ENCODE measurements at regions not wholly inside any gene's neighbourhood (a gene's known extent, or its start where the extent isn't known, plus 50 kb on each side); places are given as distances from the start of the nearest gene placed in this dataset.

- TF ChIP-seq, protein P1, sequence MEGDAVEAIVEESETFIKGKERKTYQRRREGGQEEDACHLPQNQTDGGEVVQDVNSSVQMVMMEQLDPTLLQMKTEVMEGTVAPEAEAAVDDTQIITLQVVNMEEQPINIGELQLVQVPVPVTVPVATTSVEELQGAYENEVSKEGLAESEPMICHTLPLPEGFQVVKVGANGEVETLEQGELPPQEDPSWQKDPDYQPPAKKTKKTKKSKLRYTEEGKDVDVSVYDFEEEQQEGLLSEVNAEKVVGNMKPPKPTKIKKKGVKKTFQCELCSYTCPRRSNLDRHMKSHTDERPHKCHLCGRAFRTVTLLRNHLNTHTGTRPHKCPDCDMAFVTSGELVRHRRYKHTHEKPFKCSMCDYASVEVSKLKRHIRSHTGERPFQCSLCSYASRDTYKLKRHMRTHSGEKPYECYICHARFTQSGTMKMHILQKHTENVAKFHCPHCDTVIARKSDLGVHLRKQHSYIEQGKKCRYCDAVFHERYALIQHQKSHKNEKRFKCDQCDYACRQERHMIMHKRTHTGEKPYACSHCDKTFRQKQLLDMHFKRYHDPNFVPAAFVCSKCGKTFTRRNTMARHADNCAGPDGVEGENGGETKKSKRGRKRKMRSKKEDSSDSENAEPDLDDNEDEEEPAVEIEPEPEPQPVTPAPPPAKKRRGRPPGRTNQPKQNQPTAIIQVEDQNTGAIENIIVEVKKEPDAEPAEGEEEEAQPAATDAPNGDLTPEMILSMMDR (IDR thresholded peaks at IDR 0.05 in 2 of 3, conservative IDR thresholded peaks at IDR 0.05 in 1 of 3; ENCODE audit: control insufficient read depth in 2 of 3, extremely low read depth in 1 of 3, insufficient read depth in 1 of 3, low read depth in 3 of 3, low read length in 3 of 3) = peak; percentile 68 to 86 (median 83)
- TF ChIP-seq ZBTB40 (IDR thresholded peaks at IDR 0.05; ENCODE audit: borderline replicate concordance) = no peak
These were observed 141.5 kb downstream of the ANKRD60 start (continued) for GRCh38 chr20:58086763-58087561.

- RAD21 ChIA-PET (ENCODE audit: unreplicated experiment) = no interaction called here
- CTCF ChIA-PET = interaction anchor here (0.9 kb wide), 1 partner anchor 403 kb away, joined by 3 read pairs; no protein-coding TSS in a partner anchor
- DNase-seq (ENCODE audit: low read depth, low spot score) = no peak
- Histone ChIP-seq H3K9me3 (replicated peaks; ENCODE audit: control insufficient read depth, insufficient read depth, low read length) (no peaks in the 10 kb centered on the region), H3K4me1 (ENCODE audit: control insufficient read depth, insufficient read depth, low read length) (no peaks in the 10 kb centered on the region), H3K36me3 (ENCODE audit: control insufficient read depth in 2 of 2, insufficient read depth in 2 of 2, low read length in 1 of 2) (no peaks in the 10 kb centered on the region), H2AFZ (ENCODE audit: control insufficient read depth, low read depth, low read length) (no peak overlapping the region), H3K79me2 (ENCODE audit: control insufficient read depth, insufficient read depth, low read length) (no peaks in the 10 kb centered on the region), H4K20me1 (ENCODE audit: control insufficient read depth, insufficient read depth) (no peaks in the 10 kb centered on the region), H3K27ac (ENCODE audit: control insufficient read depth, insufficient read depth) (no peak overlapping the region), H3K9ac (ENCODE audit: control insufficient read depth, insufficient read depth, low read length) (no peak overlapping the region), H3K4me2 (ENCODE audit: control insufficient read depth, insufficient read depth) (no peak overlapping the region), H3K4me3 (no peak overlapping the region), H3K27me3 (replicated peaks in 1 of 2; ENCODE audit: control insufficient read depth in 2 of 2, insufficient read depth in 2 of 2, low read length in 1 of 2) (no peaks in the 10 kb centered on the region; a peak in 1 of 4 replicates)
- no TSS peak for BruUV-seq (replicated peaks)
- FAIRE-seq = no peak
- intact Hi-C loops (cut with micrococcal nuclease; ENCODE audit: unreplicated experiment) = no loop called here
- ATAC-seq = no peak
- SMC1A ChIA-PET (ENCODE audit: uncharacterized antibody, unreplicated experiment) = no interaction called here
- POLR2A ChIA-PET = no interaction called here
- in situ Hi-C loops (cut with MboI) = loop anchor here (5.0 kb wide), 1 partner anchor 52 kb away; no protein-coding TSS in a partner anchor
- TF ChIP-seq NBN (IDR thresholded peaks at IDR 0.05) (no peak), ZNF207 (IDR thresholded peaks at IDR 0.05; ENCODE audit: borderline replicate concordance) (no peak), EZH2 (IDR thresholded peaks at IDR 0.05; ENCODE audit: borderline replicate concordance, control insufficient read depth, low read depth, low read length) (no peak), RBBP5 (conservative IDR thresholded peaks at IDR 0.05) (no peak), IKZF1 (conservative IDR thresholded peaks at IDR 0.05) (no peak)
- 58% methylated on average over 6 of the region's 6 CpGs for WGBS (ENCODE audit: insufficient coverage, insufficient replicate concordance, low lambda C conversion rate, missing lambda C conversion rate)
These were observed 143.5 kb downstream of the ANKRD60 start for GRCh38 chr20:58084966-58085365.

Data from GM12878 (cell line).